HG03097 (cell line): ENCODE measurements at regions not wholly inside any gene's neighbourhood (a gene's known extent, or its start where the extent isn't known, plus 50 kb on each side); places are given as distances from the start of the nearest gene placed in this dataset.

Experiments used
- ATAC-seq: cut with Tn5 transposase; IDR thresholded peaks from one replicate; pipeline ENCODE4 v1.9.1; 2021; ENCODE audit not compliant: unreplicated experiment, low FRiP score

GRCh38 chr4:41384992-41385391 is 128.3 kb downstream of the UCHL1 start:
- ATAC-seq, result no peak

DNA sequence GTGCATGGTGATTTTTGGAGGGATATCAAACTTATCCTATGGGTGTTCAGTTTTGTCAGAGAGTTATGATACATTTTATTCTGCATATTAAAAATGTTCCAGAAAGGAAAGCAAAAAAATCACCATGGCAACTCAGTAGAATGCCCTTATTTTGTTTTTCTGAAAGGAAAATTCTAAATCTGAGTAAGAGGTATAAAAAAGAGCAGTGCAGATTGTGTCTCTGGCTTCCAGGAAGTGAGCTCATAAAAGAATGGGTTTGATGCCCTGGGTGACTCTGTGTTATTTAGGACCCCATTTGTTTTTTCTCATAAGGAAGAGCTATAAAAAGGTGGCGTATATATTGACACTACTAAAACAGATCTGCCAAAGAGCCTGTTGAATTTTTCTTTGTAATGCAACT is 128.8 kb downstream of the UCHL1 start:
- ATAC-seq, result no peak

- no peak for ATAC-seq
Observed at GRCh38 chr4:41388080-41388479, 131.4 kb downstream of the UCHL1 start.

GRCh38 chr4:41389356-41389755 is 132.6 kb downstream of the UCHL1 start:
- ATAC-seq, result no peak

DNA sequence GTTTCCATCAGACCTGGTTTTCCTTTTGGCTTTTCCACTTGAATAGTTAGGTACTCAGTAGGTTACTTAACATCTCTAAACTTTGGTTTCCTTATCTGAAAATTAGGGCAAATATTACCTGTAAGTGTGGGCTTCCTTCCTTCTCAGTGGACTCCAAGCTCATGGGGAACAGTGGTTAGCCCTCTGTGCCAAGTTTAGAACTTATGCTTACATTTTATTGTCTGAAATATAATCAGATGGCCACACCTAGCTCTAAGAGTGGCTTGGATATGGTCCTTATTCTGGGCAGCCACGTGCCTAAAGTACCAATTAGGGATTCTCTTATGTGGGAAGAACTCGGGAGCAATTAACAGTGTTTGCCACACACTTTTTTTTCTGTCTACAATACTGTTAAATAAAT is 133.9 kb downstream of the UCHL1 start:
- ATAC-seq, result no peak

- ATAC-seq, result no peak
Observed at GRCh38 chr4:41391271-41391670, 134.5 kb downstream of the UCHL1 start.

DNA sequence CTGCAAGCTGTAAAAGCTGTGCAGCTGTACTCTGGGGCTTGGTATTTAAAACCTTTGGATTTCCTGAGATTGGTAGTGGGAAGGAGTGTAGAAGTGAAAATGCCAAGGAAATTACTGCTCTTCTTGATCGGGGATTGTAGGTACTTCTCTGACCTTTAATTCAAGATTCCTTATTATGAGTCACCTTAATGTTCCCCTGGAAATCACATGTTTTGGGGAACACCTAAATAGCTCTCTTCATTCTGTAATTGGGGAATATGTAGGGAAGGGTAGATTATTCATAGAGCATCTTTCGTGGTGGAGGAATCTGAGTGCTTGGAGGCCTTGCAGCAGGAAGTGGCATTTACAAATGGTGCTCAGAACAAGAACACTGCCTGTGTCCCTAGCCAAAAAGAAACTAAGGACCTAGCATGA is 137.8 kb downstream of the UCHL1 start:
- ATAC-seq, result no peak

- ATAC-seq, result no peak
Observed at GRCh38 chr4:41396214-41396613, 139.5 kb downstream of the UCHL1 start.

DNA sequence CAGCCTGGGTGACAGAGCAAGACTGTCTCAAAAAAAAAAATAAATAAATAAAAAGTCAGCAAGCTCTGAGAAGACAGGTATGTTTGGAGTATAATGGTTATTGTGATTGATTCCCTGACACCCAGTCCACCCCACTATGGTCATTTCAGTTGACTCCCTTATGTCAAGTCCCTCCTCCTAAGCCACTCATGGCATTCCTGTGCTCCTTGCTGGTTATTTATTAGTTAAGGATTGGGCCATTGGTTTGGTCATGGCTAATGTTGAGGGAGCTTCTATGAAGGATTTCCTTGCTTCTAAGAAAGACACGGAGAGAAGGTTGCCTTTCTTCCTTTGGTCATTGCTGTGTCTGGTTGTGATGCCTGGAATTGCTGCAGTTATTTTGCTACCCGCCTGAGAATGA is 140.1 kb downstream of the UCHL1 start:
- ATAC-seq, result no peak

- ATAC-seq, result no peak
Observed at GRCh38 chr4:41399231-41399630, 138.7 kb upstream of the LIMCH1 start.

DNA sequence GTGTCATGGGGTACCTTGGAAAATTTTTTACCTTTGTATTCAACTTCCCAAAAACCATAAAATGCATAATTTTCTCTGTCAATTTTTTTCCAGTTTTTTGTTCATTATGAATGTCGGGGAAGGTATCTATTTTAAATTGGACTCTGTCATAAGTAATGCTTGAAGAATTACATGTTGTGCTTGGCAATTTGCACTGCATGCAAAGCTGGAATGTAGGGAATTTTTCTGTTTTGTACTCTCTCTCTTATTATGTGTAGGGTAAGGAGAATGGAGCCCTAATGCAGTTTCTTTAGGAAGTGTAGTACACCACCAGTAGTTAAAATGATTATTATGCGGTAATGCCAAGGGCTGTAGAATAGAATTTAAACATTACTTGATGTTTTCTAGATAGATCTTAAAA is 137.7 kb upstream of the LIMCH1 start:
- no peak for ATAC-seq

- ATAC-seq, result no peak
Observed at GRCh38 chr4:41405464-41406112, 132.4 kb upstream of the LIMCH1 start.

GRCh38 chr4:41406113-41406516 is 131.8 kb upstream of the LIMCH1 start:
- ATAC-seq, result no peak

- no peak for ATAC-seq
Observed at GRCh38 chr4:41408150-41408549, 129.8 kb upstream of the LIMCH1 start.

DNA sequence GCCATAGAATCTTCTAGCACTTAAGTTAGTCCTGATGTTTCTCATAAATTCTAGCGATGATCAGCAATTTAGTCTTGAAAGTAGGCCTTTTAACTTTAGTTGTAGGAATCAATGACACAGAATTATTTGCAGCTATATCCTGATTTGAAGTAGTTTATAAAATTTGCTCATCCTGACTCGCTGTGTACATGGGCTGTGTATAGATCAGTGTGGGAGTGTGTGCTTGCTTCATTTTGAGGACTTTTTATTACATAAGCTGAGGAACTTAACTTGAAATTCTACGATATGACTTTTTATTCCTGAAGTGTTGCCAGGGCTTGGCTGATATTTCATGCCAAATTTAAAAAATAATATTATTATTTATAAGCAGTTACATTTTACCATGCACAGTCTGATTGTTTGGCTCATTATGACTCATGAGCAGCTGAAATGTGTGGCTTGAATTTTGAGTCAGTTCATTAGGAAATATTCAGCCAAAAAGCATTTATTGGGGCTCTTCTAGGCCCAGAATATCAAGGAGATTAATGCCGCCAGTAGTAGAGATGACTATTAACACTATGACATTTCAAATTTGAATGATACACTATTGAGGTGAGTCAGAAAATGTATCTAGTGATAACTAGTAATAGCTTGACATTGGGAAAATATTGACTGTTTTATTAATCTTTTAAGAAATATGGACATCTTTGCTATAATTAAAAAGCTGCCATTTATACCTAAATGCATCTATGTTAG is 128.9 kb upstream of the LIMCH1 start:
- ATAC-seq, result no peak

DNA sequence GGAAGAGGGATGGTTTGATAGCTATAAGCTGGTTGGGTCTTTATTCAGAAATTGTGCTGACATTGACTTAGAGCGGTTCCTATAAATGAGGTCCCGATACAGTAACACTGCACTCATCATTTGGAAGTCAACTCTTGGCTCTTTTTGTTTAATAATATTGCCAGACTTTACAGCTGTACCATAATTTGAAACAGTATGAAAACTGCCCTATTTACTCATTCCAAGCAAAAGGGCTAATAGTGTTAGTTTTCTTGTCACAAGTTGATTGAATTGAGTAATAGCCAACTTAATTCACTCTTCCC is 128.4 kb upstream of the LIMCH1 start:
- no peak for ATAC-seq

GRCh38 chr4:41410049-41410448 is 127.9 kb upstream of the LIMCH1 start:
- no peak for ATAC-seq

GRCh38 chr4:41413670-41414411 is 124.1 kb upstream of the LIMCH1 start:
- no peak for ATAC-seq

DNA sequence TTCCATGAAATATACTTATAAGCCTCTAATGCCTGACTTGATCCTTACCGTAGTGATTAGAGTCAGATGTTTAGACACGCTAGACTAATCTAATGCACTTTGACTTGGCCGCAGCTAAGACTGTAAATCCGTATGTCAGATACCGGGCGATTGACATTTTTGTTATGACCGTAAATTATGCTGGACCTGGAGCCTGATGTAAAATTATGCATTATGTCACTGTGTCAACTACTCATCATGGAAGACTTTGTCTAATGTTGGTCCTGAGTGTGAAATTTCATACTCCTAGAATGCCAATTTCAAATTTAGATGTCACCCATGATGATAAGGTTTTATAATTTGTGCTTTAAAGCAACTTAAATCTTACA is 123.6 kb upstream of the LIMCH1 start:
- no peak for ATAC-seq

DNA sequence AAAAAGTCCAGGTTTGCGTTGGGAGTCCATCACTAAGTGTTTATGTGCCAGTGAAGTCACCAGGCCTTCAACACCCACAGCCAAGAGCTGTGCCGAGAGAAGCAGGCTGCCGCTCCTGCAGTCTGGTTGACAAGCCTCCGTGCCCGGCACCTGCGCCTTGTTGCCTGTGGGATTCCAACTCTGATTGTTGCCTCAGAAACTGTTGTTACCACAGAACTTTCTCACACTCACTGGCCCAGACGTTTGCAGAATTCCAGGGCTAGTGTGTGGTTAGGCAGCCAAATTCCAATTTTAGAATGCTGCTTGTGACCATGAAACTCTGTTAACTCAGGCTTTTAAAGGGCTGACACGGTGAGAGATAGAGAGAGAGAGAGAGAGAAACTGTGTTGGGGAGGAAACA is 119.5 kb upstream of the LIMCH1 start:
- no peak for ATAC-seq

DNA sequence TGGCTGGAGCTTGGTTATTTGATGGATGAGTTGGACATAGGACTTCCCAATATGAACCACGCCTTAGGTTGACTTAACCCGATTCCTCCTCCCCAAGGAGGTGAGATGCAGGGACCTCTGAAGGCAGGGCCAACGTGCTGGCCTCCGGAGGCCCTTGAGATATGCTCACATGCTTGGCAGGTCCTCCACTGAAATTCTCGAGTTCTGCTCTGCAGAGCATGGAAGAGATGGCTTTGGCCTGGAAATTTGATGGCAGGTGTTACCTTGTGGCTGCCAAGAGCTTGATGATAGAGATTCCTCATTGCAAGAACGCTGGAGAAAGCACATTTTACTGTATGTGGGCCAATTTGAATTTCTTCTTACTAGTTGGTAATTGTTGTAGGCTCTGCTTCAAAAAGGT is 117.4 kb upstream of the LIMCH1 start:
- no peak for ATAC-seq

DNA sequence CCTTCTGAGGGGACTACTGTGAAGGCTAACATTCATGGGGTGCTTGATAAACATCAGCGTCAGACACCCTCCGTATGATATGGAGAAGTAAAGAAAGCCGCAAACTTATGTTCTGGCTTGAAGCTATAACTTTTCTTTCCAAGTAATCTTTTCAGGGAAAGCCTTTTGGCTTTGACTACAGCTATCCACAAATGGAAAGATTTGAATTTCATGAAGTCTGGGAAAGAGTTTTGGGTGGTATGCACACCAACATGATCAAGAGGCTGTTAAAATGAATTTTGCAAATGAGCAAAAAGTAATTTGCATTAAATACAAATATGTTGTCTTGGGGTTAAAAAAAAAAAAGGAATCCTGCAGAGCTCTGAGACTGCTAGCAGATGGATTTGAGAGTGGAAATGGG is 114.8 kb upstream of the LIMCH1 start:
- no peak for ATAC-seq
